RPMI7951 (cell line): ENCODE measurements at regions not wholly inside any gene's neighbourhood (a gene's known extent, or its start where the extent isn't known, plus 50 kb on each side); places are given as distances from the start of the nearest gene placed in this dataset.

Experiments
- DNase-seq: peaks from one replicate; pipeline ENCODE4 v3.0.0-alpha.2; 2012; ENCODE audit warnings: low read depth

DNA sequence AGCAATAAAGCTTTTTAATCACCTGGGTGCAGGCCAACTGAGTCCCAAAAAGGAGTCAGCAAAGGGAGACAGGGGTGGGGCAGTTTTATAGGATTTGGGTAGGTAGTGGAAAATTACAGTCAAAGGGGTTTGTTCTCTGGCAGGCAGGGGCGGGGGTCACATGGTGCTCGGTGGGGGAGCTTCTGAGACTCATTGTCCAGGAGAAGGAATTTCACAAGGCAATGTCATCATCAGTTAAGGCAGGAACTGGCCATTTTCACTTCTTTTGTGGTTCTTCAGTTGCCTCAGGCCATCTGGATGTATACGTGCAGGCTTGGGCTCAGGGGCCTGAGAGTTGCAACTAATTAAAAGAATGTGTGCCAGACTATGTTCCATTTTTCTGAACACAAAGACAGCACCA lies 147.5 kb upstream of the SCN7A start:
- DNase-seq: peak; percentile 14

DNA sequence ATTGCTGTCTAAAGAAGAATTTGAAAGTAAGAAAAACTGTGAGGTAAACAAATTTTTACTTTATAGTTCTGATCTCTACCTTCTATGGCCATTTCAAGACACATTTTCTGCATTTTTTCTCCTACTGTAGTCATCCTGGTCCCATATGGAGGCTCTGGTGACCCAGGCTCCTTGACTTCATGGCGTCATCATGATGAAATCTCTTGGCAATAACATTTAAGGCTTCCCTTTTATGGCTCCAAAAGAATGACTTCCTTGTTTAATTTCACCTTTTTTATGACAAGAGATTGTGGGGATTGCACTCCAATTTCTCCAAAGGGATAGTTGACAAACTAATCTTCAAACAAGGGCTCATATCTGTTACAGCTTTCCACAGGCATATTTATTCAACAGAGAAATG lies 143.0 kb upstream of the SCN7A start:
- DNase-seq: no peak

DNA sequence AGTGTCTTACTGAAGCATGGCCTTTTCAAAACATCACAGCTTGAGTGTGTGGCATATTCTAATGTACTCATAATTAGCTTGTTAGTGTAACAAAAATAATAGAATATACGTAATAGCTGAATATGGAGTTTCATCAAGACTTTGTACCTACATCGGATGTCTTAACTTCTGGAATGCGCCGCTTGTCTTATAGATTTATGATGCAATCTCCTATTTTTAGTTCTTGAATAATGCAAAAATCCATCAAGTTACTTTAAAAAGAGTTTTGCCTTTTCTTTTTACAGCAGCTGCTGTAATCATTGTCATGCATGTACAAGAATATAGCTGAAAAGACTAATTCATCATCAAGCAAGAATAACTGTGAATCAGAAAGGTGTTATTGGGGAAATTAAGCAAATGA lies 140.7 kb upstream of the SCN7A start:
- no peak for DNase-seq

DNA sequence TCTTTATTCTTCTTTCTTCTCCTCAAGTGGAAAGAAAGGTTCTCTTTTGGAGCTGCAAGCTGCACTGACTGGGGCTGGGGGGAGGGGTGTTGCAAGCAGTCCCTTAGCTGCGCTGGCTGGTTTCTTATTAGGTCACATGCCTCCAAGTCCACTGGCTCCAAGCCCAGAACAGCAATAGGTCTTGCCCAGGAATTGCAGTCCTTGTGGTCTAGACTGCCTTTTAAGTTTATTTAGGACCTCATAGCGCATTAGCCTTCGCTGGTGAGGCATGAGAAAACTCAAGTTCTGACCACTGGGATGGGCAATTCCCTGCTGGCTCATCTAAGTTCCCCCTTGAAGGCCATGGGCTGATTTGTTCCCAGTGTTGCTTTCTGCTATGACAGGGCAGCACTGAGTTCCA lies 138.6 kb upstream of the SCN7A start:
- DNase-seq: peak; percentile 66

DNA sequence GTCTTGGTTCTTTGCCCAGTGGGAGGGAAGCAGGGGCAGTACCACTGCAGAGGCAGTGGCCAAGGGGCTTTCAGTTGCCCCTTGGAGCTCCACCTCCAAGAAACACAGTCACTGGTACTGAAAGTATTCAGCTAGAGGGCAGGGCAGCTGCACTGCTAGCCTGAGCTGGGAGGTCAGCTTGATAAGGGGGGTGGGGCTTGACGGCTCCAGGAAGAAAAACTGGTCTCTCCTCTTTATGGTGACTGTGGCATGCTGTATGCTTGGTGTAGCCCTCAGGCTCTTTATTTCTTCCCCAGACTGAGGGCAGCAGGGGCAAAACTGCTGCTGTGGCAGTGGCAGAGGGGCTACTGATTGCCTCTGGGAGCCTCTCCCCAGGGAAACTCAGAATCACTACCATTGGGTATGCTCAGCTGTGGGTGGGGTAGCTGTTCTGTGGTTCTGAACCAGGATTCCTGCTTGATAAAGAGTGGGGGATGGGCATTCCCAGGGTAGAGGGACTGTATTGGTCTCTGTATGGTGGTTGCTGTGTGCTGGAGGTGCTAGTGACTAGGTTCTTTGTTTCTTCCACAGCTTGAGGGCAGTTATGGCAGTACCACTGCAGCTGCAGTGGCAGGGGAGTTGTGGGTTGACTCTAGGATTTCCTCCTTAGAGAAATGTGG lies 134.6 kb upstream of the SCN7A start:
- peak; percentile 21 for DNase-seq

DNA sequence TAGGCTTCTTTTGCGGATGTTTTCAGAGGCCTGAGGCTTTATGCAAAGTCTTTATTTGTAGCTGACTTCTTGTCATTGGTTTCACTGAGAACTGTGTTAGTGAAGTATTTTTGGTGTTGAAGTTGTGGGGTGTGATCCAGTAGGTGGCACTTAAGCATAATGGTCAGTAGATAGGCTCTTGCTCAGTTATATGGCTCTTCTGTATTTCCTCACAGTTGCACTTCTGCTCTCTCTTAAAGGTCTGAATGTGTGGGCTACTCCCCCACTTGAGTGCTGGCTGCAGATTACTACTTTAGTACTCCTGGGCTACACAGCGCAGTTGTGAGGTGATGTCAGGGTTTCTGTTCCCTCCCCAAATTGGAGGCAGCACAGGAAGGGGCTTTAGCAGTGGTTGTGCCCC lies 133.8 kb upstream of the SCN7A start:
- DNase-seq: no peak

DNA sequence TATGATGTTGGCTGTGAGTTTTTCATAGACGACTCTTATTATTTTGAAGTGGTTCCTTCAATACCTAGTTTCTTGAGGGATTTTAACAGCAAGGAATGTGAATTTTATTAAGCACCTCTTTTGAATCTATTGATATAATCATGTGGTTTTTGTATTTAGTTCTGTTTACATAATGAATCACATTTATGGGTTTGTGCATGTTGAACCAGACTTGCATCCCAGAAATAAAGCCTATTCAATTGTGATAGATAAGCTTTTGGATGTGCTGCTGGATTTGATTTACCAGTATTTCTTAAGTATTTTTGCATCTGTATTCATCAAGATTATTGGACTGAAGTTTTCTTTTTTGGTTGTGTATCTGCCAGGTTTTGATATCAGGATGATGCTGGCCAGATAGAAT lies 131.6 kb upstream of the SCN7A start:
- no peak for DNase-seq

DNA sequence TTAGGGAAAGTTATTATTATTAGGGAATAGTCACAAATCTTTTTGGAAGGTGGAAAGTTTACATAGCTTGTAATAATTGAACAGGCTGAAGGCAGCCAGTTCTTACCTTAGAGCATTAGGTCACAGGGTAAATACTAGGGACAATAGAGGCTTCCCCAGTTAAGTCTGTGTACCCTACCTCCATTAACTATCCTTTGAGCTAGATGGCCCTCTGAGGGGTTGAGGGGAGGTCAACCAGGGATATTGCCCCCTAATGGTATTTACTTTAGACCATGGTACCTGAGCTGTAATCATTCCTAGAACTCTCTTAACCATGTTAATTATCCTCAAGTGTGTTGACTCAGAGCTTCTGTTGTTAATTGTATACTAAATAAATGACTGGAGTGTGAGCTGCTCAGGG lies 120.5 kb upstream of the SCN7A start:
- no peak for DNase-seq

DNA sequence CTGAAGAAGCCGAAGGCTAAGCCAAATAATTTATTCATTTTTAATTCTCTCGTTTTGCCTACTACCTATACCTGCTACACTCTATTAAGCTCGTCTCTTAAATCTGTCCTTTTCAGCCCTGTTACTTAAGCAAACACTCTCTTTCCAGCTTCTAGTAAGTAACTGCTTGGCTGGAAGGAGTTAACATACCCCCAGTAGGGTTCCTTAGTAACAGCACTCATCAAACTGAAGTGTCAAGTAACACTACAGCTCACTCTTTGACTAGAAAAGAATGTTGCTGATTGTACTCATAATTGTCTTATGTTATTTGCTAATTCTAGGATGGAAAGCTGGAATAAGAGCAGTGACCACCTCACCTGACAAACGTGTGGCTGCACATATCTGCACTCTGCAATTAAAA lies 120.0 kb upstream of the SCN7A start:
- no peak for DNase-seq

DNA sequence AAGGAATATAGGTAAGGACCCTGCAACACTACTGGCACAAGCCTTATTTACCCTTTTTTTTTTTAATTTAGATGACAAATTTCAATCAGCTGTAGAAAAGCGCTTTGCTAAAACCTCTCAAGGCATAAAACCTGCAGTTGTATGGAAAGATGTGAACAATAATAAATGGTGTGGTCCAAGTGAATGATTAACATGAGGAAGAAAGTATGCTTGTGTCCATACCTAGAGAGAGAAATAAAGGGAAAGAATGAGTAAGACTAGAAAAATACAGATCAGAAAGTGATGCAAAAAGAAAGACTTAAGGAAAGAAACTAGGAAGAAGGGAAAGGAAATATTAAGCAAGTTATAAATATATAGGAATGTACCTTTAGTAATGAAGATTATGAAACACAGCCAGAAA lies 119.2 kb upstream of the SCN7A start:
- no peak for DNase-seq

DNA sequence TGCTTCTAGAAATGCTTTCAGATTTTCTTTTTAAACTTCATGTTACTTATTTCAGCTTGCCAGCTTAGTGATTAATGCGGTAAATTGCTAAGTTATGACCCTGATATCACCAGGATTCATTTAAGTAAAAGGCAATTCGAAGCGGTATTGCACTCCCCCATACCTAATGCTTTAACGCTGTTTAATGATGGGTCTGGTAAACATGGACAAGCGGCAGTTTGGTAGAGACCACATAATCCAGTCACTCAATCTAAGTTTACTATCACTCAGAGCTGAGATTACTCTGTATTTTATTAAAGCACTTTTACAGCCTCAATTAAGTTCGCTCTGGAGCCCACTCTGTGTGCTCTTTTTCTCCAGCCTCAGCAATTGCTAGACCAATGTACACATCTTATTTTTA lies 118.2 kb upstream of the SCN7A start:
- no peak for DNase-seq

DNA sequence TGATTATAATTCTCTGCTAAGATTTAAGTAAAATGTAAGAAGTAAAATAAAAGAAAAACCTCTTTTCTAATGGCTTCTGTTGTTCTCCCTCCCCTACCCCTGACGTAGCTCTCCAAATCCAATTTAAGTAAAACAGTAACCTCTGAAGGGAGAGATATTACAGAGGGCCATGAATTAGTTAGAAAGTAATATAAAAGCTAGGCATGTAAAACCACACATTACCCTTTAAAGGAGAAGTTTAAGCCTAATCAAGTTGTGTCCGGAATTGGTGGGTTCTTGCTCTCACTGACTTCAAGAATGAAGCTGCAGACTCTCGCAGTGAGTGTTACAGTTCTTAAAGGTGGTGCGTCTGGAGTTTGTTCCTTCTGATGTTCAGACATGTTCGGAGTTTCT lies 116.9 kb upstream of the SCN7A start:
- no peak for DNase-seq

DNA sequence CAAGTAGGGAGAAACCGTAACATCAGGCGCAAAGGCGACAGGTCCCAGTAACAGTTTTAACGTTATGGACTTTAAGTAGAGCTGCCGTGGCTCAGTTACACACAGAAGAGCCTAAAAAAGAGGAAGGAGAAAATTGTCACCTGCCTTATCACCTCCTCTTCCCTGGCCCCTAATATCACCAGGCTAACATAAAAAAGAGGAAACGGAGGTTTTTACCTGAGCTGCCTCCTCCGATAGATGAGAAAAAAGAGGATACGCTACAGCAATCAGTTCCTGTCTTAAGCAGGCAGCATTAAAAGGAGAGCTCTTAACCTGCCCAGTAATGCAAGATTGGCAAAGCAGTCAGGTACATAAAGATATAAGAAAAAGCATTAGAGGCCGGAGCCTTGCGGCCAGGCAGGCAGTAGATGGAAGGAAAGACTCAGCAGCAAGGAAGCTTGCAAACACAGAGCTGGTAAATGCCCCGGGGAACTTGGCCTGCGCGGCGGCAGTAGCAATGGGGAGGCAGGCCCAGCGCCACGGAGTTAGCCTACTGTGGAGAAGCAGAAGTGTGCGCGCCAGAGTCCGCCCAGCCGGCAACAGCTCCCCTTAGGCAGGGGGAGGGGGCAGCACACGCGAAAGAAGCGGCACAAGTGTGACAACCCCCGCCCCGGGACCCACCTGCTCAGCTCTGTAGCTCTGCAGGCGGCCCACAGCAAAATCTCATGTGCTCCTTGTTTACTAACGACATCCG lies 116.3 kb upstream of the SCN7A start:
- no peak for DNase-seq

DNA sequence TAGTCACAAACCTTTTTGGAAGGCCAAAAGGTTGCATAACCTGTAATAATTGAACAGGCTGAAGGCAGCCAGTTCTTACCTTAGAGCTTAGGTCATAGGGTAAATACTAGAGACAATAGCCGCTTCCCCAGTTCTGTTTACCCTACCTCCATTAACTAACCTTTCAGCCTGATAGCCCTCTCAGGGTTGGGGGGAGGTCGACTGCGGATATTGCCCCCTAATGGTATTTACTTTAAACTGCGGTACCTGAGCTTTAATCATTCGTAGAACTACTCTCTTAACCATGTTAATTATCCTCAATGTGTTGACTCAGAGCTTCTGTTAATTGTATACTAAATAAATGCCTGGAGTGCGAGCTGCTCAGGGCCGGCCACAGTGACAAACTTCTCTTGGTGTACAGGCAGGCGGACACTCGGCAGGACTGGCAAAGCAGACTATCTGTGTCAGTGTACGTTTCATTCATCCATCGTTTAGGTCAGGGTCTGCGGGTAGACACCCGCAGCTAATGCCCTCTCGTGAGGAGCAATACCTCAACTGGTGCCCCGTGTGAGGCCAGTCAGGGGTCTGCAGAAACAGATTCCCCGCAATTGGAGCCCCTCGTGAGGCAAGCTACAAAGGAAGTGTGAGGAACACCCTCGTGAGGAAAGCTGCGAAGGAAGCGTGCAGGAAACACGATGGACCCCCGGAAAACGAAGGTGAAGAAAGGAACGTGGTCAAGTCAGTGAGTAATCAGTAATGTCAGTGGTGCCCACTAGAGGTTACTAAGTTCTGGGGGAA lies 115.3 kb upstream of the SCN7A start:
- DNase-seq: no peak

DNA sequence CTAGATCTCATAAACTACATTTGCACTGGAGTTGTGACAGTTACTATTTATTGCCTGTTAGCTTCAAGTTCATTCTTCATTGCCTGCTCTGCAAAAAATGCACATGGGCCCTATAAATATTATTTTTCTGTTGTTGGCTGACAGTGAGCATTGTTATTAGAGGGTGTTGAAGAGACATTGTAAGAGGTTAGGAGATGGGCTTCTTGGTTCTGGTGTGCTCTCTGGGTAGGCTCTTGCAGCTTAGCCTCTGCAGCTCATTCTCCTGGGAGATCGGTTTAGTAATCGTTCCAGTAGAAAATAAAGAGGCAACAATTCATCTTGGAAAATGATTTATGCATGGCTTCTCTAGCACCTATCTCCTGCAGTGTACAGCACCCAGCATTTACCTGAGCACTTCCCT lies 113.8 kb upstream of the SCN7A start:
- DNase-seq: no peak

DNA sequence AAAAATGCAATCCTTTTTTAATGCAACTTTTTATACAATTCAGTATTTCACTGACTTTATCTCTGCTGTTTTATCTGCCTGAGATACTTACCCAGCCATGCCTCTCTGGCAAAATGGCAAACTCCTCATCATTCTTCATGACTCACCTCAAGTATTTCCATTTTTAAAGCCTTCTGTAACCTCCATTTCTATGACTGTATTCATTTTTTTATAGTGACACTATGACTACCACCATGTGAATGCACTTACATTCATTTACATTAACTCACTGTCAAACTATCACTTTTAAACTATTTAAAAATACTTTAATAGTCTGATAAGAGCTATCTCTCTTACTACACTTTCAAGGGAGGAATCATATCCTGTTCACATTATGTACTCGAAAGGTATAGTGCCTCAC lies 99.4 kb upstream of the SCN7A start:
- peak; percentile 2 for DNase-seq

DNA sequence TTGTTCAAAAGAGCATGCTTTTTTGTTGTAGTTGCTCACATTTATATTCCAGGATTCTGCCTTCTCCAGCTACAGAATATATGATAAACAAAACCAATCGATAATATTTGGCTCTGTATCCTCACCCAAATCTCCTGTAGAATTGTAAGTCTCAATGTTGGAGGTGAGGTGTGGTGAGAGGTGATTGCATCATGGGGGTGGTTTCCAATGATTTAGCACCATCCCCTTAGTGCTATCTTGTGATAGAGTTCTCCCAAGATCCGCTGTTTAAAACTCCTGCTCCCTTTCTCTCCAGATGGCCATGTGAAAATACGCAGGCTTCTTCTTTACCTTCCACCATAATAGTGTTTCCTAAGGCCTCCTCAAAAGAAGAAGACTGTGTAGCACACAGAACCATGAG lies 98.7 kb upstream of the SCN7A start:
- DNase-seq: no peak

DNA sequence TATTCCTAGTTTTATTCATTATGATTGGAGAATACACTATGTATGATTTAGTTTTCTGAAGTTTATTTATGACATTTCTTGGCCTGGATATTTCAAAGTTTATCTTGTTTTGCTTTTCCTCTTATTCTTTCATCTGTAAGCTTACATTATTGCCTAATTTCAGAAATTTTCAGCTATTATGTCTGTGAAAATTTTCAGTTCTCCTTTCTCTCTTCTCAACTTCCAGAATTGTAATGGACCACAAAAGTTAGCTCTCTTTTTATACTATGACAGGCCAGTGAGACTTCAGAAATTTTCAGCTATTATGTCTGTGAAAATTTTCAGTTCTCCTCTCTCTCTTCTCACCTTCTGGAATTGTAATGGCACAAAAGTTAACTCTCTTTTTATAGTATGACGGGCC lies 97.2 kb upstream of the SCN7A start:
- DNase-seq: no peak

DNA sequence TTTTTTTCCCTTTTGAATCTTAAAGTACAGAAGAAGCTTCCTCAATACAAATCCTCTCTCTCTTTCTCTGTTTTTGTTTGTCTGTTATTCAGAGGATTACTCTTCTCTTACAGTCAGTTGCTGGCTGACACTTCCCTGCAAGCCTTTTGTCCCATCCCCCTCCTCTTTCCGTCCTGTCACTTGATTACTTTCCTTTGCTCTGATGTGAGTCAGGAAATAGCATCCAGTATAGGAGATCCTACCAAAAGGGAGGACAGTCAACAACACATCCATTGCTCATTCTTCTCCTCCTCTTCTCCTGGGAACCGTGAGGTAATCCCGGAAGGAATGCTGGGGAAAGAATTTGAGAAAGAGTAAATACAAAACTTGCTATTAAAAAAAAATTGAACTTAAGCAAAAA lies 79.3 kb upstream of the SCN7A start:
- no peak for DNase-seq

DNA sequence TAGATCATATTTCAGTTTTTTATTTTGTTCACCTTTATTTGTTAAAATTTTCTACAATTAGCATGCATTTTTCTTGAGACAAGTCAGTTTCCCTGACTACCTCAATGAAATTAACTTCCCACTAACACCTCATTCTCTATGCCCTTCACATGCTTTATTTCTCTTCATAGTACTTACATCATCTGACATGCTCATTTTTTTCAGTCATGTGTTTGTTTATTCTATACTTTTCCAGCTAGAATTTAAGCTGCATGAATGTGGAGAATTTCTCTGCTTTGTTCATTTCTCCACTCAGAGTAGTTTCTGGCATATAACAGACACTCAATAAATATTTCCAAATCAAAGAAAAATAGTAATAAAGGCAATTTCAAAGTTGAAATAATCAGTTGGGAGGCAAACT lies 78.9 kb upstream of the SCN7A start:
- DNase-seq: no peak

DNA sequence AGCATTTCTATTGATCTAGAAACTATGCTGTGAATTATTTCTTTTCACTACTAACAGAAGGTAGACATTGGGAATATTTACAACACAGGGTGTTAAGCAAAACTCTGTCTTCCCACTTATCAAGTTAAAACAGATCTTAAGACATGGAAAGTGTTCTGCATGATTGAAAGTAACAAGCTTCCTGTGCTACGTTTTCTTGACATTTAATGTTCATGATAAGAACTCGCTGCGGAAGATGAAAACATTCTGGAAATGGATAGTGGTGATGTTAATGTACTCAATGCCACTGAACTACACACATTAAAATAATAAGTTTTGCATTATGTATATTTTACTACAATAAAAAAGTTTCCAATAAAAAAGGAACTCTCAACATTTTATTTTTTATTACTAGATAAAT lies 74.4 kb upstream of the SCN7A start:
- DNase-seq: no peak

DNA sequence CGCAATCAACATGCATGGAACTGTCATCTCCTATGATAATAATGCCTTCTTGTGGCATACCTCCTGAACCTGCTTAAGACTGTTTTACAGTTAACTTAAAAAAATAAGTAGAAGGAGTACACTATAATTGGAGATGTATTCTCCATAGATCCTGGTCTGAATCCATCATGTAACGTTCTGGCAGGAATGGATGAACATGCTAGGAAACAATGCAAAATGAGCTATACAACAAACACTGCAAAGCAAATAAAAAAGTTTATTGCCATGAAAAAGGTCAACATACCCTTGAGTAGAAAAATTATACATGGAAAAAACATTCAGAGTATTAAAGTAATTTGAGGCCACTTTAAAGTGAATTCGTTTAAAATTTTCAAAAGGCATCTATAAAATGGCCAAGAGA lies 71.5 kb upstream of the SCN7A start:
- no peak for DNase-seq

DNA sequence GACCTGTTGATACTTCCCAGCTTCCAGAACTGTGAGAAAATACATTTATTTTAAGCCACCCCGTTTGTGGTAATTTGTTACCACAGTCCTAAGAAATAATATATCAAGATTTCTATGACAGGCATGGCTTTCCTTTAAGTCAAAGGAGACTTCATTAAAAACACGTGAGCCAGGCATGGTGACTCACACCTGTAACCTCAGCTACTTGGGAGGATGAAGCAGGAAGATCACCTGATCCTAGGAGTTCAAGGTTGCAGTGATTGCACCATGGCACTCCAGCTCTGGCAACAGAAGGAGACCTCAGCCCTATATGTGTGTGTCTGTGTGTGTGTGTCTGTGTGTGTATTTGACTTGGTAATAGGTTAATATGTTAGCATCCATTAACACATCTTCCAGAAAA lies 69.8 kb upstream of the SCN7A start:
- no peak for DNase-seq
